OCI-LY1 (cell line): ENCODE measurements at regions not wholly inside any gene's neighbourhood (a gene's known extent, or its start where the extent isn't known, plus 50 kb on each side); places are given as distances from the start of the nearest gene placed in this dataset.

Source experiments
- CTCF ChIP-seq: fragments of 200-600 bp; sonication (generic), shearing (Covaris generic); IDR thresholded peaks from 2 replicates; pipeline ENCODE4 v1.5.1; 2017; ENCODE audit warnings: mild to moderate bottlenecking, antibody characterized with exemption, low read length, moderate library complexity, mixed read lengths
- EZH2 ChIP-seq: fragments of 200-600 bp; sonication (generic), shearing (Covaris generic); IDR thresholded peaks from 2 replicates; pipeline ENCODE4 v1.8.0; 2017; ENCODE audit warnings: borderline replicate concordance, mixed run types, mild to moderate bottlenecking, antibody characterized with exemption, low read length, moderate library complexity, mixed read lengths

- no peak for TF ChIP-seq CTCF
- TF ChIP-seq EZH2: no peak
These were observed 372.7 kb upstream of the FAT3 start for GRCh38 chr11:91851908-91852307.
